ENCODE measurements at regions not wholly inside any gene's neighbourhood (a gene's known extent, or its start where the extent isn't known, plus 50 kb on each side); places are given as distances from the start of the nearest gene placed in this dataset.

DNA sequence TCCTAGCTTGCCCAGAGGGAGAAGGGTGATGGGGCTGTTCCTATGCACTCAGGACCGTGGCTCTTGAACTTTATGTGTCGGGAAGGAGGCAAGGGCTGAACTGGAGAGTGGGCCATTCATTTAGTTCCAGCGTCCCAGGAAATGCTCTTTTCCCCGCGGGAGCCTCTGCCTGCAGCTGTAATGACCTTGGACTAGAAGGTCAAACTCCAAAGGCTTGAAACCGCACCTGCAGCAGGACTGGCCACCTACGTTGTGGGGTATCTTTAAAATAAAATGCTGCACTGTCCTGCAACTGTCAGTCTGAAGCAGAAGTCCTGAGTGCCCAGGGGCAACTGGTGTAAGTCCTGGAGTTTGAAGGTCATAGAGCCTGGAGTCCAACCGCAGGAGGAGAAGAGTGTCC lies 61.5 kb upstream of the LSM6 start:
- ATAC-seq (no peak), DNase-seq (no peak)
- no peak overlapping the region for H3K4me3 ChIP-seq
- intact Hi-C loops (cut with DNase I), result no loop called here
- no peaks in the 10 kb centered on the region for H3K27me3 ChIP-seq (ENCODE audit: insufficient read depth in 3 of 3, low read length in 2 of 3)
- H3K9me3 ChIP-seq, result no peaks in the 10 kb centered on the region
- WGBS, 3 donors, result 66 to 72% (median 71%) methylated on average over 8 of the region's 8 CpGs
- H3K27ac ChIP-seq, result no peak overlapping the region
- no peaks in the 10 kb centered on the region for H3K36me3 ChIP-seq (ENCODE audit: insufficient read depth in 1 of 2, low read depth in 1 of 2)
- TF ChIP-seq, protein P1, sequence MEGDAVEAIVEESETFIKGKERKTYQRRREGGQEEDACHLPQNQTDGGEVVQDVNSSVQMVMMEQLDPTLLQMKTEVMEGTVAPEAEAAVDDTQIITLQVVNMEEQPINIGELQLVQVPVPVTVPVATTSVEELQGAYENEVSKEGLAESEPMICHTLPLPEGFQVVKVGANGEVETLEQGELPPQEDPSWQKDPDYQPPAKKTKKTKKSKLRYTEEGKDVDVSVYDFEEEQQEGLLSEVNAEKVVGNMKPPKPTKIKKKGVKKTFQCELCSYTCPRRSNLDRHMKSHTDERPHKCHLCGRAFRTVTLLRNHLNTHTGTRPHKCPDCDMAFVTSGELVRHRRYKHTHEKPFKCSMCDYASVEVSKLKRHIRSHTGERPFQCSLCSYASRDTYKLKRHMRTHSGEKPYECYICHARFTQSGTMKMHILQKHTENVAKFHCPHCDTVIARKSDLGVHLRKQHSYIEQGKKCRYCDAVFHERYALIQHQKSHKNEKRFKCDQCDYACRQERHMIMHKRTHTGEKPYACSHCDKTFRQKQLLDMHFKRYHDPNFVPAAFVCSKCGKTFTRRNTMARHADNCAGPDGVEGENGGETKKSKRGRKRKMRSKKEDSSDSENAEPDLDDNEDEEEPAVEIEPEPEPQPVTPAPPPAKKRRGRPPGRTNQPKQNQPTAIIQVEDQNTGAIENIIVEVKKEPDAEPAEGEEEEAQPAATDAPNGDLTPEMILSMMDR (IDR thresholded peaks at IDR 0.05), result no peak
- no peaks in the 10 kb centered on the region for H3K4me1 ChIP-seq

DNA sequence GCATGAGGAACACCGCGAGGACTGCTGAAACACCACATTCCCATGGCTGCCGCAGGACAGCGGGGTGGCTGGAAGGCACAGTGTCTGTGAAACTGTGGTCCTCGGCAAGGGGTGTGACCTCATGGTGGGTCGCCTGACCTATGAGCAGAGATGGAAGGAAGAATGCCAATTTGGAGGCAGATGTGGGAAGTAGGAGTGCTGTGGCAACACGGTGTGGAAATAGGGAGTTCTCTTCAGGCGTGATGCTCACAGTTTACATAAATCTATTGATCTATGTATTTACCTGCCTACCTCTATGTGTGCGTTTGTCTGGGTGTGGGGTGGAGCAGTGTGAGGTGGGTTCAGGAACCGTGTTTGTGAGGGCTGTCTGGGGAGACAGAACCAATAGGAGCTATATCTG lies 62.3 kb upstream of the LSM6 start:
- intact Hi-C loops (cut with DNase I), result no loop called here
- TF ChIP-seq, protein P1 (IDR thresholded peaks at IDR 0.05), result no peak
- H3K27me3 ChIP-seq (ENCODE audit: insufficient read depth in 3 of 3, low read length in 2 of 3), result no peaks in the 10 kb centered on the region
- no peaks in the 10 kb centered on the region for H3K36me3 ChIP-seq (ENCODE audit: insufficient read depth in 1 of 2, low read depth in 1 of 2)
- no peak overlapping the region for H3K4me3 ChIP-seq
- H3K4me1 ChIP-seq, result no peaks in the 10 kb centered on the region
- WGBS, 3 donors, result 85 to 86% (median 86%) methylated on average over 10 of the region's 10 CpGs
- DNase-seq (no peak), ATAC-seq (no peak)
- no peaks in the 10 kb centered on the region for H3K9me3 ChIP-seq
- H3K27ac ChIP-seq, result no peak overlapping the region

DNA sequence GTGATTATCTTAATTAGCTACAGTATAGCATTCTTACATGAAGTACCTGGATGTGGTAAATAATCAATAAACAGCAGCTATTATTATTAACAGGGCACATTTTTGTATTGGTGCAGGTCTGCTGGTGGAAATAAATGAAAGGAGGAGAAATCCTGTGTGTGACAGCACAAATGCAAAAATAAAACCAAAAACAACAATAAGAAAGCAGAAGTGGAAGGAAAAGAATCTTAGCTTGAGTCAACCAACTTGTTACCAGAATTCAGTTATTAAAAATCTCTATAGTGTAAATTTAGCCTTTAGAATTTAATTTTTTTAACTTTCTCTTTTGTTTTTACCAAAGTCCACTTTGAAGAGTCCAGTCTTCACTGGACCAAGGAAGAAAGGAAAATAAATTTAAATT lies 63.1 kb upstream of the LSM6 start:
- TF ChIP-seq, protein P1 (IDR thresholded peaks at IDR 0.05), result no peak
- intact Hi-C loops (cut with DNase I), result no loop called here
- Histone ChIP-seq H3K27ac (no peak overlapping the region), H3K4me3 (no peak overlapping the region), H3K36me3 (ENCODE audit: insufficient read depth in 1 of 2, low read depth in 1 of 2) (no peaks in the 10 kb centered on the region), H3K27me3 (ENCODE audit: insufficient read depth in 3 of 3, low read length in 2 of 3) (no peaks in the 10 kb centered on the region), H3K4me1 (no peaks in the 10 kb centered on the region), H3K9me3 (no peaks in the 10 kb centered on the region)
- DNase-seq, result no peak
- ATAC-seq, result no peak

DNA sequence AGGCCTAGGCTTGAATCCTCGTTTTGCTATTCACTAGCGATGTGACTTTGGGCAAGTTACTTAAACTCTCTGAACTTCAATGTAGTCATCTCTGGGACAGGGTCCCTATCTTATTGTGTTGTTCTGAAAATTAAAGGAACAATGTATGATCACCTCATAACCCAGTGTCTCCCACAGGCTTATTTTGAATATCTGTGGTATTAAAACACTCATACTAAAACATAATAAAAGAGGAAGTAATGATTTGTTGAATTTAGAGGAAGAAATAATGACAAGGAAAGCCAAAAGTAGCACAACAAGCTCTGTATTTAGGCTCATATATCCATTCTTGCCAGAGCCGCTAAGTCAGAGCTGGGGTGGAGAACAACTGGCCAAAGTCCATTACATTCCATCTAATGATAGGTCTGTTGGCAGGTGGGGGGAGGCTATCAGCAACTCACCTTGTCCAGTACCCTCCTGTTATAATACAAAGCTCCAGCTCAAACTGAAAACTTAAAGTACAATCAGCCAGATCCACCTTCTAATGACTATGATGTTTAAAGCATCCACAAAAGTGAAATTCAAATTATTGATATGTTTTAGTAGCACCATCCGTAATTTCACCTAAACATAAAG lies 64.5 kb upstream of the LSM6 start:
- WGBS, 3 donors, result 90 to 95% (median 93%) methylated on average over 4 of the region's 4 CpGs
- H3K9me3 ChIP-seq, result no peaks in the 10 kb centered on the region
- TF ChIP-seq, protein P1 (IDR thresholded peaks at IDR 0.05), result no peak
- DNase-seq (no peak), ATAC-seq (no peak)
- intact Hi-C loops (cut with DNase I), result no loop called here
- no peaks in the 10 kb centered on the region for H3K36me3 ChIP-seq (ENCODE audit: insufficient read depth in 1 of 2, low read depth in 1 of 2)
- H3K4me1 ChIP-seq, result no peaks in the 10 kb centered on the region
- H3K27me3 ChIP-seq (ENCODE audit: insufficient read depth in 3 of 3, low read length in 2 of 3), result no peaks in the 10 kb centered on the region
- H3K4me3 ChIP-seq, result no peak overlapping the region
- no peak overlapping the region for H3K27ac ChIP-seq

DNA sequence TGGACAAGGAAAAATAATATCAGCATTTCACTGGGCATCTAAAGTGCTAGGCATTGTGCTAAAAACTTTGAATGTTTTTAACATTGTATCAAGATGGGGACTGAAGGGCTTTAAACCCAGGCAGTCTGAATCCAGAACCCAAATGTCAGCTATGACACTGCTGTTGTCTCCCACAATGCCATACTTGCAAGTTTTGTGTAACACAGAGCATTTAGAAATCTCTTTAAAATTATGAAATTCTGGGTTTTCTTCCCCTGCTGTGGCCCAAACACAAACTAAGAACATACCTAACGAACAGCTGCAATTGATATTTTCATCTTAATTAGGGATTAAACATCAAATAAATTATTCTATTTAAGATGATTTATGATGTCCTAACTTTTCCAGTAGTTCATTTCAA lies 66.8 kb upstream of the LSM6 start:
- Histone ChIP-seq H3K27ac (no peak overlapping the region), H3K36me3 (ENCODE audit: insufficient read depth in 1 of 2, low read depth in 1 of 2) (no peaks in the 10 kb centered on the region), H3K9me3 (no peaks in the 10 kb centered on the region), H3K4me1 (no peaks in the 10 kb centered on the region), H3K4me3 (no peak overlapping the region), H3K27me3 (ENCODE audit: insufficient read depth in 3 of 3, low read length in 2 of 3) (no peaks in the 10 kb centered on the region)
- intact Hi-C loops (cut with DNase I), result no loop called here
- no peak for DNase-seq
- TF ChIP-seq, protein P1 (IDR thresholded peaks at IDR 0.05), result no peak
- WGBS, 3 donors, result 72 to 86% (median 73%) methylated on average over 1 of the region's 1 CpG
- no peak for ATAC-seq

All from psoas muscle (tissue), 7 donors.